ENCODE measurements at regions not wholly inside any gene's neighbourhood (a gene's known extent, or its start where the extent isn't known, plus 50 kb on each side); places are given as distances from the start of the nearest gene placed in this dataset.
A peak's percentile ranks its signal among the peaks of the same experiment; 100 is the strongest.
"Not testable (repeated sequence)": the region's sequence is repeated elsewhere in the genome, so short reads cannot be mapped to it uniquely, and the experiment has no call there.

GRCh38 chr17:77533697-77534096 is 392.9 kb downstream of the SEC14L1 start:
- DNase-seq: not testable (repeated sequence)

DNA sequence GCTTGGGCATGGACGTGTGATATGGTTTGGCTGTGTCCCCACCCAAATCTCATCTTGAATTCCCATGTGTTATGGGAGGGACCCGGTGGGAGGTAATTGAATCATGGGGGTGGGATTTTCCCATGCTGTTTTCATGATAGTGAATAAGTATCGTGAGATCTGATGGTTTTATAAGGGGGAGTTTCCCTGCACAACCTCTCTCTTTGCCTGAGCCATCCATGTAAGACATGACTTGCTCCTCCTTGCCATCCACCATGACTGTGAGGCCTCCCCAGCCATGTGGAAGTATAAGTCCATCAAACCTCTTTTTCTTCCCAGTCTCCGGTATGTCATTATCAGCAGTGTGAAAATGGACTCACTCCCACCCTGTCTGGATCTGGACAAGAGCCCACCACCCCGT is 393.4 kb downstream of the SEC14L1 start:
- DNase-seq: no peak

- no peak for DNase-seq
These were observed 394.7 kb downstream of the SEC14L1 start for GRCh38 chr17:77535435-77535834.

GRCh38 chr17:77535892-77536291 is 395.1 kb downstream of the SEC14L1 start:
- DNase-seq: no peak

DNA sequence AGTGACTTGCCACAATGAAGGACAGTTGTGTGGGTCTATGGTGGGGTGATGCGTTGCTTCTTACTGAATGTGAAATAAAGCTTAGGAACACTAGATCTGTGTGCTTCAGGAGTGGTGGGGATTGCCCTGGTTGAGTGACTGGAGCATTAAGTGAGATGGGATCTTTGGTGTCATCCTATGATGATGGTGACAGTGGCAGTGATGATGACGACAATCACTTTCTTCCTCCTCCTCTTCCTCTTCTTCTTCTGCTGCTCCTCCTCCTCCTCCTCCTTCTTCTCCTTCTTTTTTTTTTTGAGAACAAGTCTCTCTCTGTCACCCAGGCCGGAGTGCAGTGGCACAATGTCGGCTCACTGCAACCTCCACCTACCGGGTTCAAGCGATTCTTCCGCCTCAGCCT is 396.8 kb downstream of the SEC14L1 start:
- DNase-seq: no peak

GRCh38 chr17:77540531-77540930 is 399.8 kb downstream of the SEC14L1 start:
- DNase-seq: no peak

- no peak for DNase-seq
These were observed 400.2 kb downstream of the SEC14L1 start for GRCh38 chr17:77540975-77541374.

DNA sequence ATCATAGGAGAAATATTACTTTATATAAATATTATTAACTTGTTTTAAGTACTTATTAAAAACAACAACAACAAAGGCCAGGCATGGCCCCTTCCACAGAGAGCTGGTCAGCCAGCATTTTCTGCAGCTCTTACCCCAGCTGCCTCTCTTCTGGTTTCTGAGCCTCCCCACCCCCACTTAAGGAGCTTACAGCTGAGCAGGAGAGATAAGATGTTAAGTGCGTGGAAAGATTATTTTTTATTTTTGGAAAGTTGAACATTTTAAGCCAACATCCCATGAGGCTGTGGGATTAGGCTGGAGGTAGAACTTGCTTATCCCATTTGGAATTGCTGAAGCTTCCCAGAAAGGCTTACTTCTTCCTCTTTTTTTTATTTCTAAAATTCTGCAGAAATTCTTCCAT is 401.2 kb downstream of the SEC14L1 start:
- DNase-seq: no peak

DNA sequence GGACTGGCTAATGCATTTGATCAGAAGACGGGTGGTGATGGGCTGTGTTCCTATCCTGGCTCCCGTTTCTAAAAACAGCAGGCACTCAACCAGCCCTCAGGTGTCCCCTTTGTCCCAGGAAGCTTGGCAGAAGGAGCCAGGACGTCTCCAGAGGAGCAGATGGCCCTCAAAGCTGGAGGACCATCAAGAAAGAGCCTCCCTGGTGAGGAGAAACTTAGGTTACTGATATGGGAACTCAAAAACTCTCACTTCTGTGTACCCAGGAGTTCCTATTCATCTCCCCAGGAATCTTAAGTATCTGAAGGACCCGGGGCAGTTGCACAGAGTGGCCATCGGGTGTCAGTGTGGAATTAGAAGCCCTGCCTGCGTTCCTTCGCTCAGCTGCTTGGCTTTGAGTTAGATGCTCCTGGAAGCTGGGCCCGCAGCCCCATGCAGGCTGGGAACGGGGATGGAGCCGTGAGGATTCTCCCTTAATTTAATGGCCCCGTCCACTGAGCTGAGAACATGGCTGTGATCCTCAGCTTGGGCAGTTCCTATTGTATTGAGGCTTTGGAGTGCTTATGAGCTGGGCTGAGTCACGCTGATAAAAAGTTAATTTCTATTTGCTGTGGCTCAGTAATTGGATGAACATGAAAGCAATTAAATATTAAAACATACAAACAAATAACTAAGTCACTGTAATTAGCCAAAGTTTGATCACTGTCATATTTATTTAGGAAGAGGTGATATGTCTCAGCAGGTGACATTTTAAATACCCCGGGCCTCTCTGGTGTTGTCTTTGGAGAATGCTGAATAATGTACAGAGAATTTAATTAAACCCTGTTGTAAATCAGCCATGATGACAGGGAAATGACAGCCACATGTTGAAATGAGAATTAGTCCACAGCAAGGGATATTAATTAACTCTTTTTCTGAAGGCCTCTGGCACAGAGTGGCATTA is 402.1 kb downstream of the SEC14L1 start:
- peak; percentile 64 for DNase-seq

GRCh38 chr17:77543801-77544200 is 403.0 kb downstream of the SEC14L1 start:
- no peak for DNase-seq

GRCh38 chr17:77544347-77545110 is 403.8 kb downstream of the SEC14L1 start:
- DNase-seq: no peak

DNA sequence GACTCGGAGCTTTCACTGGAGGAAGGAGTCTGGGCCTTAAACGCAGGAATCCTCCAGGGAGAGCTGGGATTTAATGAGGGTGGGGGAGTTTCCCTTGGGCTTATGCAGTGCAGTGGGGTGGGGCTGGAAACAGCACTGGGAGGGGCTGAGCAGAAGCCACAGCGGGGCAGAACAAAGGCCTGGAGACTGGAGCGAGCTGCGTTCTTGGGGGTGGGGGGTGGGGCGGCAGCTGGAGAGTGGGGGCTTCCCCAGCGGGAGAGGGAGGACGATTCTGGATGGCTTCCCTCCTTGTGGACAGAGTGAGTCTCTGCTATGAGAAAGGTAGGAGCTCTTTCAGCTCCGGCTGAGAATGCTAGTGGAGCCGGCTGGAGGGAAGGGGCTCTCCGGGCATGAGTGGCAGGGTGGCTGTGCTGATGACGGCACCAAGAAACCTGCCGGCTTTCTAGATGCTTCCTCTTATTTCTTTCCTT is 406.0 kb downstream of the SEC14L1 start:
- no peak for DNase-seq

DNA sequence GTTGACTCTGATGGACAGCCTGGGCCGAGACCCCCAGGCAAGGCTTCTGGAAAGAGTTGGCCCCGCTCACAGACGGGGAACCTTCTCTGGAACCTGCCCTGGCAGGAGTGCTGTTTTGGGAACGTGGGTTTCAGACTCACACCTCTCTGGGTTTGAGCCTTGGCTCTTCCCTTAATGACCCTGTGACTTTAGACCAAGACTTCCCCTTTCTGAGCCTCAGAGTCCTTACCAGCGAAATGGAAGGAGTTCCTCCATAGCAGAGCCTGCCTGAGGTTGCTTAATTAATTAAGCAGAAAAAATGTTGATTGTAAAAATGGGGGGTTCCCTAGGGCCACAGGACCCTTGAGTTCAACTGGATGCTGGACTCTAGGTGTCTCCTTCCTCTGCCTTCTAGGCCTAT is 408.2 kb downstream of the SEC14L1 start:
- DNase-seq: no peak

DNA sequence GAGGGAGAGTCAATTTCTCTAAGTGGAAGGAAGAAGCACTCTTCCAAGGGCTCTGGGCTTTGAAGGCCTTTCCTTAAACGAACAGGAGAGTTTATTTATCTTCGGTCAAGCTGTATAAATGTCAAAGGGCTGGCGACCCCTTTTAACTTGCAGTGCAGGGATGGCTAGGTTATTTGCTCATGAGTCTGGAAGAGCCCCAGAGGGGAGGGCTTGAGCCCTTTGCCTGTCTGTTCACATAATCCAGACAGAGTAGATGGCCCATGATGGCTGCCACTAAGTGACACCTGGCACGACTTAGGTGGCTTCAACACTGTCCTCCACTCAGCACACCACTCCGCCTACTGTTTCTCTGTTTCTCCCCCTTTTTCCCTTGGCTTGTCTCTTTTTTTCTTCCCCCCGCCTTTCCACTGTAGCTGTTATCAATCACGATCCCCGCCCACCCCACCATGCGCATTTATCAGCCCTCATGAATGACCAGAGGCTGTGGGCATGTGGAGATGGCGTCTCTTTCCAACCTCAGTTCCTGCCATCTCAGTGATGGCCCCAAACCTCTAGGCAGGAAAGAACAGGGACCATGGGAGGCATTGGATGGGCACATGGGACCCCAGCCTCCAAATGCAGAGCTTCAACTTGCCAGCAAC is 408.7 kb upstream of the TNRC6C start:
- DNase-seq: no peak

DNA sequence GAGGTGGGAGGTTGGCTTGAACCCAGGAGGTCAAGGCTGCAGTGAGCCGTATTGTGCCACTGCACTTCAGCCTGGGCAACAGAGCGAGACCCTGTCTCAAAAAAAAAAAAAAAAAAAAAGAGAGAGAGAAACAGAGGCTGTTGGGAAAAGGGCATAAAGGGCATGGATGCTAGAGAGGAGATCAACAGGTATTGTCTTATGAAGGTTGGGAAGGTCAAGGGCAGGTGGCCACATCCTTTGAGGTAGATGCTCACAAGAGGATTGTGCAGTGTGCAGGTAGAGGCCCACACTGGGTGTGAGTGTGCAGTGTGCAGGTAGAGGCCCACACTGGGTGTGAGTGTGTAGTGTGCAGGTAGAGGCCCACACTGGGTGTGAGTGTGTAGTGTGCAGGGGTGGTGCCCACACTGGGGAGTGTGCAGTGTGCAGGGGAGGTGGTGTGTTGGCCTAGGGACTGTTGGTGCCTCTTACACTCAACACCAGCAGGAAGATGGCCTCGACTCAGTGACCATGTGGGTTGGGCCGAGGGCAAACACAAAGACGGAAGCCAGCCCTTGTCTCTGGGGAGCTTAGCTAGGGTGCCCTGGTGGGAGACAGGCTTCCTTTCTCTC is 404.9 kb upstream of the TNRC6C start:
- no peak for DNase-seq

- no peak for DNase-seq
These were observed 403.3 kb upstream of the TNRC6C start for GRCh38 chr17:77555121-77555591.

DNA sequence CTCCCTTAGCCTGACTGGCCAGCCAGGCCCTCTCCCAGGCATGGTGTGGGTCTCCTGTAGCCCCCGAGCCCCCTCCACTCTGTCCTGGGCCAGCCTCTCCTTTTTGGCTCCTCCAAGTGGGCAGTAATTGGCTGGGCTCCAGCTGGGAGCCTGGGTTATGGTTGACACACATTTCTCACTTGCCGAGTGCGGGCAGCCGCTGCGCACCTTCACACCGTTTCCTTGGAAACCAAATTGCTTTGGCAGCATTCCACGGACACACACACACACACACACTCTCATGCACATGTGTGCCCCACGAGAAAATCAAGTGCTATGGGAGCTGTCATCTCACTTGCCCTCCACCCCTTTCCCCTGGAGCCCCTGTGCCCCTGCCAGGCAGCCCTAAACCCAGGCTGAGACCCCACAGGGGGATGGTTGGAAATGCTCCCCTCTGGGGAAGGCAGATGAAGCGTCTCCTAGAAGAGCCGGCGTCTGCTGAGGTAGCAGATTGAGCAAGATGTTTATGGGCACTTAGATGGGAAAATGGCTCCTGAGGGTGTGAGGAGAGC is 402.7 kb upstream of the TNRC6C start:
- DNase-seq: no peak

DNA sequence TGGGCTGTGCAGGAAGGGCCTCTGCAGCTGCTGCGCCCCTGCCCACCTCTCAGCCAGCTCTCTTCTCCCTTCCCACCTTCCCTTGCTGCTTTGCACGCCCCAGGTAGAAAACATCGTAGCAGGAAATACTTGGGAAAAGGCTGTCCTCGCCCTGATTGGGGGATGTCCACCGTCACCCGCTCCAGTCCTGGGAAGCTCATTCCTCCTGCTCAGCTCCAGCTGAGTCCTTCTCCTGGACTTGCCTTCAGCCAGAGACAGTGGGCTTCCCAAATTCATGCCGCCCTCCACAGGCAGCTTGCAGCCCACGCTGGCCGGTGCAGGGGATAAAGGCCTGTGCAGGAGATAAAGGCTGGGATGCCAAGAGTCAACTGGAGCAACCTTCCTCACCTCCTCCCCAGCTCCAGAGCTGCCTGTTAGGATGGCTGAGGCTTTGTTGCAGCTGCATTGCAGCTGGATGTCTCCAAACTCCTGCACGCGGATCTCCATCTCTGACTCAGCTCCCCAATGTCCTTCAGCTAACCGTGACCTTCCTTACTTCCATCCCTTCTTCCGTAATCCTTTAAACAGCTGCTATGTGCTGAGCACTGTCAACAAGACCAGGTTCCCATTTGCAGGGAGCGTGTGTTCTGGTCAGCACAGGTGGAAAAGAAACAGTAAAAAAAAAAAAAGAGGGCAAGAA is 402.0 kb upstream of the TNRC6C start:
- no peak for DNase-seq

GRCh38 chr17:77558846-77559626 is 399.5 kb upstream of the TNRC6C start:
- DNase-seq: no peak

- no peak for DNase-seq
These were observed 398.1 kb upstream of the TNRC6C start for GRCh38 chr17:77560381-77560780.

GRCh38 chr17:77560841-77561240 is 397.7 kb upstream of the TNRC6C start:
- no peak for DNase-seq

Data from CD4-positive, alpha-beta T cell treated with Interleukin-21 for 1 hour (primary cell).